ENCODE measurements at regions not wholly inside any gene's neighbourhood (a gene's known extent, or its start where the extent isn't known, plus 50 kb on each side); places are given as distances from the start of the nearest gene placed in this dataset.

DNA sequence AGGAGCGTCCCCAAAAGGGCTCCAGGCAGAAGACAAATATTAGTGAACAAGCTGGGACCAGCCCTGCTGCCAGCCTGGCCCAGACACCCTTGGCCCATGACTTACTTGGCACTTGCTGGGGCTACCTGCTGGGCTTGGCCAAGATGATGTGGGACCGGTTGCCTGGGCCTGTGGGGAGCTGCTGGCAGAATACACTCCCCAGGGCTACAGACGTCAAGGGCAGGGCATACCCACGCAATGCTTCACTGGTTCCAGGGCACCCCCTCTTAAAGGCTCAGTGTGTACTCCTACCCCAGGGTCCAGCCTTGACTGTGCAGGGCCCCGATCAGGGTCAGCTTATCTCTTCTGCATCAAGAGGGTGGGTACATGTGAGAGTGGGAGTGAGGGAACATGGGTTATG lies 106.5 kb upstream of the SLC2A1 start:
- DNase-seq: no peak

DNA sequence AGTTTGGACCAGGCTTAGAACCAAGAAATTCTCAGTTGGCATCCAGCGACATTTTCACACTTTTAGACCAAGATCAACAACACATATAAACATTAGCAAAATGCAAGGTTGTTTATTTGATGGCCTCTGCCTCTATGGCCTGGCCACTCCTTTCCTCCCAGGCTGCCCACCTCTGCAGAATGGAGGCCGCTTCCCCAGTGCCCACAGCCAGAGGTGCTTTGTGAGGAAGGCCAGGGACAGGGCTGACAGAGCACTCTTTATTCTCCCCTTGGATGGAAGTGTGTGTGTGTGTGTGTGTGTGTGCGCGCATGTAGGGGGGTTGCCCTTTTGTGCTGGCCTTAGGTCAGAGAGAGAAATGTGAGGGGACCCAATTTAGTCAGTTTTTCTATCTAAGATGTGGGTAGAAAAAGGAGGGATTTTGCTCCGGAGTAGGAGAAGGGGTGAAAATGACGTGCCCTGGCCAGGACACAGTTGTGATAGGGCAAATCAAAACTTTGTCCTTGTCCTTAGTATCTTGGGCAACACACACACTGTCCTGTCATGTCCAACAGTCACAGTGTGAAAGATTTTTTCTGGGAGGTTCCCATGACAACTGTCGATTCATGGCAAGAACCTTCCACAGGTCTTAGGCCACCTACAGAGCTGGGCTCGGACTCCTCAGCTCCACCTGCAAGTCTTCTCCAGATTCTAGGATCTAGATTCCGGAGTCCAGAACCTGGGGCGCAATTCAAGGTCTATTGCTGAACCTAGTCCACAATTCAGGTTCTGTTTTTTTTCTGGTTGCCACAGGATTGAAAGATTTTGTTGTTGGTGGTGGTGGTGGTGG lies 104.9 kb upstream of the SLC2A1 start:
- no peak for DNase-seq

- no peak for DNase-seq
Measured at GRCh38 chr1:43062527-43063095, 103.9 kb upstream of the SLC2A1 start.

GRCh38 chr1:43061757-43062156 lies 103.1 kb upstream of the SLC2A1 start:
- no peak for DNase-seq

DNA sequence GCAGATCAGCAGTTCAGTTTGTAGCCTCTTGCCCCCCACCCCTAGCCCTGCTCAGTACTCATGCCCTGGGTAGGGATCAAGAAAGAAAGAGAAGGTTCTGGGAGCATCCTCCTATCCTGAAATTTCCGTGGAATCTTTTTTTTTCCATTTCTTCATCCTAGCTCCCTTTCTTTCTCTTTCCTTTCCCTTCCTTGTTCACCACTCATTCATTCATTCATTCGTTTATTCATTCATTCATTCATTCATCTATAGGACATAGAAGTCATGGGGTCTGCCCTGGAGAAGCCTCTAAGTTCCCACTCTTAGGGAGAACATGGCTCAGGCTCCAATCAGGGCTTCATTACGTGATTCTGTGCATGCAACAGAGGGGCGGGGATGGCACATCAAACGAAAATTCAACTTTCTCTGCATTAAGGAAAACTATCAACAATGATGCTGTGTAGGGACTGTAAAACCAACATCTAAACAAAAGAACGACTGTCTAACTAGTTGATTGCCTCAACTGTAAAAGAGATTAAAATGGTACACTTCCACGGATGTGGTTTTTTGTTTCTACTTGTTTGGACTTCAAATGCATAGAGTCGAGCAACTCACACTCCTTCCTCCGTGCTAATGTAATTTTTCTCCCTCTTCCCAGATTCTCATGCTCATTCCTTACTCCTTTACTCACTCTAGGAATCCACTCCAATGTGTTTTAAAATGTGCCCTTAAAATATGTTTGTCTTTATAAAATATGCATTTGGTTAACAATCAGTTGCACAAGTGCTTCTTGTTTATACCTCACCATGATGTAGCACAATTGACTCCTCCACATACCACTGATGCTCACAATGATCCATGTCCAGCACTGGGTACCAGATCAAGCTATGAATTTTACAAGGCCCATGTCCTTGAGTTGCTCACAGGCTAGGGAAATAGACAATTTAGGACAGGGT lies 101.2 kb upstream of the SLC2A1 start:
- no peak for DNase-seq

DNA sequence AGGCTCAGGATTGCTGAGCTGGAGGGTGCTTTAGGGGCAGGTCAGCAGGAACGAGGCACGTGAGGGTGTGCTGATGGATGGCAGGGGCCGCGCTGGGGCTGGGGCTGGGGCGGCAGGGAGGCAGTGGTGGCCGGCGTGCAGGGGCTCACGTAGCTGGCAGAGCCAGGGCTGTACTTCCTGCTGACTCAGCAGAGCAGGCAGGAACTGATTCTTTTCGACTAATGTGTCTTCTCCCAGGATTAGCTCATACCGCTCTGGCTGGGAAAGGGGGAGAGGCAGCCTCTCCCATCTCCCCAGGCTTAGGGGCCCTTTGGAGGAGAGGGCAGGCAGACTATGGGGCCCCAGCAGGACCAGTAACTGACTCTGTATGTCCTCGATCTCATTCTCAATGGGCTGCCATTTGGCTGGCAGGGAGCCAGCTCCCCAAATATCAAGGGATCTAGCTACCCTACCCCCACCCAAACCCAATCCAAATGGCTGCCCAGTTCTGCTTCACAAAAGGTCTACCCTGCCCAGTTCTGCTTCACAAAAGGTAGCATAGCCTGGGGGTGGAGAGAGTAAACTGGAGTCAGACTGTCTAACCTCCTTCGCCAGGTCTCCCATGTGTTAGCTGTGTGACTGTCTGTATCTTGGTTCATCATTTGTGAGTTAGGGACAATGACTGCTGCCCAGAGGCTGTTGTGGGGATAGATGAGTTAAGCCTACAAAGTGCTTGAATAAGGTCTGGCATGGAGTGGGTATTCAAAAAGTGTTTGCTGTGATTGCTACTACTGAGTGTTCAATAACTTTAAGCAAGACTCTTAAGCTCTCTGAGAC lies 100.1 kb upstream of the SLC2A1 start:
- DNase-seq: peak; percentile 50

GRCh38 chr1:43058056-43058455 lies 99.4 kb upstream of the SLC2A1 start:
- DNase-seq: no peak

DNA sequence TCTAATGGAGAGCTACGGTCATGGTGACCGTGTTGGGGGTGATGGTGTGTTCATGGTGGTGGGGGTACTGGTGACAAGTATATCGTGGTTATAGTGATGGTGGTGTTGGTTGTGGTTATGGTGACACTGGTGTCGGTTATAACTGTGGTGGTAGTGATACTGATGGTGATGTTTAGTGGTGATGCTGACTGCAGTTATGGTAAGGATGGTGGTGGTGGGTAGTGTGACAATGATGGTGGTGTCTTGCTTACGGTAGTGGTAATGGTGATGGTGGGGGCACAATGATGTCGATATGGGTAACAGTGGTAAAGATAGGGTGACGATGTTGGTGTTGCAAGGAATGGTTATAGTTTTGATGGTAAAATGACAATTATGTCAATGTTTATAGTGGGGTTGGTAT lies 98.9 kb upstream of the SLC2A1 start:
- no peak for DNase-seq

- DNase-seq: no peak
Measured at GRCh38 chr1:43056981-43057391, 98.3 kb upstream of the SLC2A1 start.

DNA sequence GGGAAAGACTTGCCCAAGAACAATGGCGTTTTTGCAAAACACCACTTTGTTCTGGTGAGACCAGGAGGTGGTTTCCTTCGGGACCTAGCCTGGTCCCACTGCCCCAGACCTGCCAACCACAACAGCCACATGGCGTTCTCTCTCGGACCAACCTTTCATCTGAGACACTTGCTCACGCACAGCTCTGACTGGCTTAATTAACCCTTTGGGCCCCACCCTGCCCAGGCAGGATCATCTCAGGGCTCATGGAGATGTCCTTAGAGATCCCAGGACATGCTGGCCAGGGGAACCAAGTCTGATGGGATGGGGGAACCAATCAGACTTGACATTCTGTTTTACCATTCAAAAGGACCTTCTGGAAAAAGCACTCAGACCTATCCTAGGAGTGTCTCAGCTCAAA lies 97.8 kb upstream of the SLC2A1 start:
- DNase-seq: no peak

DNA sequence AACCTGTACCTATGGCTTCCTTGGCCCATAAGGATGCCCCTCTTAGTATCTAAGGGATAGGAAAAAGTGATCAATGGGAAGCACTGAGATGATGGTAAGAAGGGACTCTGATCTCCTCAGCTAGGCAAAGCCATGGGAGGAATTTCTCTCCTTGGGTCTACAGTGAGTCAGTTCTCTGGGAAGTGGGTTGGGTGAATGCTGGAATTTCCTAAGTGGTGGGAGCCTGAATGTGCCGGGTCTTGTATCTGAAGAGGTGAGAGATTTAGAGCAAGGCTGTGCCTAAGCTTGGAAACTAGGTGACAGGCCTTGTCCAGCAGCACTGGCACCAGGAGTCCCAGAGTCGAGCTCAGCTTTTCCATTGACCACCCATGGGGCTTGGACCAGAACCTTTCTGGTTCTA lies 96.3 kb upstream of the SLC2A1 start:
- no peak for DNase-seq

- no peak for DNase-seq
Measured at GRCh38 chr1:43052786-43053439, 94.2 kb upstream of the SLC2A1 start.

DNA sequence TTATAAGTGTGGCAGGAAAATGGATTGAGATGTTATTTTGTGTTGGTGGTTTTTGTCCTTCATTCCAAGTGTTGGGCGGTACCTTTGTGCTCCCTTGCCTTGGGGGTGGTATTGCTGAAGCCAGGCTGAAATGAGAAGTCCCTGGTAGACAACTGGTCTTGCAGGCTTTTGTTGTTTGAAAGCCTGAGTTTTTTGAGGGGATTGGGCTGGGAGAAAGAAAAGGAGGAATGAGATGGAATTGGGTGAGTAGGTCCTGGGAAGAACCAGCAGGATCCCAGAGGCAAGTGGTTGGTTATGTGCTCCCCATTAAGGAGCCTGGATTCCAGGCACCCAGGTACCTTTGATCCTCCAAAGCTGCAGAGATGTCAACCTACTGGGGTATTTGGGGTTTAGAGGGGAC lies 93.7 kb upstream of the SLC2A1 start:
- no peak for DNase-seq

GRCh38 chr1:43049481-43049880 lies 90.8 kb upstream of the SLC2A1 start:
- DNase-seq: no peak

DNA sequence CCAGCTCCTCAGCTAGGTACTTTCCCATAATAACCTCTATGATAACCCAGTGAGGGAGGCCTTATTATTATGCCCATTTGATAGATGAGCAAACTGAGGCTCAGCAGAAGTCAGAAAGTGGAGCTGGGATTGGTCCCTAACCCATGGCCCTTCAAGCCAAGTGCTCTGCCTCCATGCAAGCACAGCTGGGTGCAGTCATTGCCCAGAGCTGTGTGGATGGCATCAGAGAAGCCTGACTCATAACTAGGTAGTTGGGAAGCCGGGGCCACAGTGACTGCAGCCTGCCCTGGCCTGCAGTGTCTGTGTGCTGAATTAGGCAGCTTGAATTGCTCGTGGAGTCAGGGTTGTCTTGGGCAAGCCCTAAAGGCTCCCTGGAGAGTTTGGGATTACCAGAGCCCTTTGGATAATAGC lies 89.9 kb upstream of the SLC2A1 start:
- DNase-seq: no peak

DNA sequence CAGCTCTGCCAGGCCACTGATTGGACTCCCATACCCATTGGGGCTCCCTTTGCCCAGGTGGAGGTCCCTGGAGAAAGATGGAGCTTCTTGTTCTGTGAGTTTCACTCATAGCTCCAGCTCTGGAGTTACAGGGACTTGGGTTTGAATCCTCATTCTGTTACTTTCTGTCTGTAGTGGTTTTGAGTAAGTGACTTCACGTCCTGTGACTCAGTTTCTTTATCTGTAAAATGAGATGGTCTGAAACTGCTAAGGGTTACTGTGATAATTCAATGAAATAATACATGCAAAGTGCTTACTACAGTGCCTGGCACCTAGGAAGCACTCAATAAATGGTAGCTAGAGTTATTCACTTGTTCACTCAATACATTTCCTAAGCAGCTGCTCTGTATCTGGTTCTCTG lies 88.5 kb upstream of the SLC2A1 start:
- no peak for DNase-seq

GRCh38 chr1:43044572-43045361 lies 86.1 kb upstream of the SLC2A1 start:
- DNase-seq: no peak

GRCh38 chr1:43043695-43044094 lies 85.0 kb upstream of the SLC2A1 start:
- no peak for DNase-seq

GRCh38 chr1:43042773-43043457 lies 84.2 kb upstream of the SLC2A1 start:
- no peak for DNase-seq

DNA sequence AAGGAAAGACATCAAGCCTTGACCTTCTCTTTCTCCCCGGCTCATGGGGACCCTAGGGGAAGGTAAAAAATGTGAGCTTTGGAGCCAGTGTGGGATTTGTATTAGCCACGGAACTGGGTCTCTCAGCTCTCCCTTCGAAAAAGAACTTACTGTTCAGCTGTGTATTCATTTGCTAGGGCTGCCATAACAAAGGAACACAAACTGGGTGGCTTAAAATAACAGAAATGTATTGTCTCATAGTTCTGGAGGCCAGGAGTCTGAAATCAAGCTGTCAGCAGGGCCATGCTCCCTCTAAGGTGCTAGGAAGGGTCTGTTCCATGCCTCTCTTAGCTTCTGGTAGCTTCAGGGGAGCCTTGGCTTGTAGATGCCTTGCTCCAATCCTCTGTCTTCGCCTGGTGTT lies 83.5 kb upstream of the SLC2A1 start:
- DNase-seq: no peak

- DNase-seq: no peak
Measured at GRCh38 chr1:43041591-43041990, 82.9 kb upstream of the SLC2A1 start.

Measured in activated CD4-positive, alpha-beta T cell treated with anti-CD3 and anti-CD28 coated beads for 48 hours (primary cell).